NCI-H1417 treated with DMSO at 0.1 percent for 48 hours (cell line): ENCODE measurements at regions not wholly inside any gene's neighbourhood (a gene's known extent, or its start where the extent isn't known, plus 50 kb on each side); places are given as distances from the start of the nearest gene placed in this dataset.
"Not testable (repeated sequence)": the region's sequence is repeated elsewhere in the genome, so short reads cannot be mapped to it uniquely, and the experiment has no call there.

ENCODE experiments used
- DNase-seq: peaks from one replicate; lab custom pipeline; 2025; lab: John Stamatoyannopoulos, UW

GRCh38 chr18:37844209-37844970 lies 278.8 kb upstream of the CELF4 start:
- DNase-seq, result no peak

- no peak for DNase-seq
Measured at GRCh38 chr18:37838083-37838482, 272.5 kb upstream of the CELF4 start.

- DNase-seq, result no peak
Measured at GRCh38 chr18:37836071-37836970, 270.7 kb upstream of the CELF4 start.

GRCh38 chr18:37832010-37832695 lies 266.6 kb upstream of the CELF4 start:
- not testable (repeated sequence) for DNase-seq

- no peak for DNase-seq
Measured at GRCh38 chr18:37812961-37813360, 247.4 kb upstream of the CELF4 start.

GRCh38 chr18:37805773-37806404 lies 240.3 kb upstream of the CELF4 start:
- DNase-seq, result no peak

GRCh38 chr18:37796823-37797349 lies 231.3 kb upstream of the CELF4 start:
- no peak for DNase-seq

- DNase-seq, result no peak
Measured at GRCh38 chr18:37787452-37787851, 221.9 kb upstream of the CELF4 start.

- DNase-seq, result no peak
Measured at GRCh38 chr18:37783771-37784170, 218.2 kb upstream of the CELF4 start.

GRCh38 chr18:37779220-37779619 lies 213.6 kb upstream of the CELF4 start:
- no peak for DNase-seq

- no peak for DNase-seq
Measured at GRCh38 chr18:37778417-37779165, 213.0 kb upstream of the CELF4 start.

- DNase-seq, result no peak
Measured at GRCh38 chr18:37769826-37770225, 204.2 kb upstream of the CELF4 start.

GRCh38 chr18:37764541-37765288 lies 199.1 kb upstream of the CELF4 start:
- DNase-seq, result no peak

- no peak for DNase-seq
Measured at GRCh38 chr18:37762076-37762621, 196.6 kb upstream of the CELF4 start.

- DNase-seq, result no peak
Measured at GRCh38 chr18:37754141-37754540, 188.5 kb upstream of the CELF4 start.

GRCh38 chr18:37742436-37742835 lies 176.8 kb upstream of the CELF4 start:
- DNase-seq, result no peak

- DNase-seq, result no peak
Measured at GRCh38 chr18:37741032-37741623, 175.5 kb upstream of the CELF4 start.

GRCh38 chr18:37734406-37734805 lies 168.8 kb upstream of the CELF4 start:
- no peak for DNase-seq

- no peak for DNase-seq
Measured at GRCh38 chr18:37729716-37730115, 164.1 kb upstream of the CELF4 start.

GRCh38 chr18:37724206-37724605 lies 158.6 kb upstream of the CELF4 start:
- DNase-seq, result no peak
